Left lung (tissue), 4 donors: ENCODE measurements at regions not wholly inside any gene's neighbourhood (a gene's known extent, or its start where the extent isn't known, plus 50 kb on each side); places are given as distances from the start of the nearest gene placed in this dataset.
"Not testable (repeated sequence)": the region's sequence is repeated elsewhere in the genome, so short reads cannot be mapped to it uniquely, and the experiment has no call there.

ENCODE experiments used
- ATAC-seq: fragments of 200-7000 bp; cut with Tn5 transposase; one replicate; pipeline ENCODE4 v1.9.1; 2020; ENCODE audit warnings: moderate library complexity
- DNase-seq, 4 donors: peaks; one replicate each; pipeline ENCODE4 v3.0.0-alpha.2; 2013 to 2020
- H3K27ac ChIP-seq, 2 donors: fragments of 200-600 bp; sonication (generic) in 1 of 2; one replicate each; pipeline versions ENCODE4 v1.5.0 to v1.8.0; 2020 to 2021
- H3K27me3 ChIP-seq, 2 donors: fragments of 200-600 bp; sonication (generic) in 1 of 2; one replicate each; pipeline versions ENCODE4 v1.5.0 to v1.8.0; 2020 to 2021
- H3K36me3 ChIP-seq, 2 donors: fragments of 200-600 bp; sonication (generic) in 1 of 2; one replicate each; pipeline versions ENCODE4 v1.5.0 to v1.8.0; 2020 to 2021
- H3K4me1 ChIP-seq, 2 donors: fragments of 200-600 bp; one replicate each; pipeline ENCODE4 v1.8.0; 2021
- H3K4me3 ChIP-seq, 2 donors: fragments of 200-600 bp; sonication (generic) in 1 of 2; one replicate each; pipeline versions ENCODE4 v1.5.0 to v1.8.0; 2020 to 2021; ENCODE audit warnings: mild to moderate bottlenecking in 1 of 2
- H3K9me3 ChIP-seq, 2 donors: fragments of 200-600 bp; sonication (generic) in 1 of 2; one replicate each; pipeline versions ENCODE4 v1.5.0 to v1.8.0; 2020 to 2021
- intact Hi-C, 2 donors: fragments of 100-400 bp; cut with DNase I; formaldehyde crosslinking; loops; one replicate each; pipeline versions ENCODE4 v1.11.2 to v1.14.2; 2022
- TF ChIP-seq, protein P1 (sequence below), 2 donors: fragments of 200-600 bp; sonication (generic) in 1 of 2; IDR thresholded peaks; one replicate each; pipeline versions ENCODE4 v1.5.0 to v1.8.0; 2021; ENCODE audit warnings: antibody characterized with exemption in 2 of 2
- donor health status: DM: no; HTN: yes; CAD: no.
- donor health status: DM: no; HTN: no; CAD: no.

DNA sequence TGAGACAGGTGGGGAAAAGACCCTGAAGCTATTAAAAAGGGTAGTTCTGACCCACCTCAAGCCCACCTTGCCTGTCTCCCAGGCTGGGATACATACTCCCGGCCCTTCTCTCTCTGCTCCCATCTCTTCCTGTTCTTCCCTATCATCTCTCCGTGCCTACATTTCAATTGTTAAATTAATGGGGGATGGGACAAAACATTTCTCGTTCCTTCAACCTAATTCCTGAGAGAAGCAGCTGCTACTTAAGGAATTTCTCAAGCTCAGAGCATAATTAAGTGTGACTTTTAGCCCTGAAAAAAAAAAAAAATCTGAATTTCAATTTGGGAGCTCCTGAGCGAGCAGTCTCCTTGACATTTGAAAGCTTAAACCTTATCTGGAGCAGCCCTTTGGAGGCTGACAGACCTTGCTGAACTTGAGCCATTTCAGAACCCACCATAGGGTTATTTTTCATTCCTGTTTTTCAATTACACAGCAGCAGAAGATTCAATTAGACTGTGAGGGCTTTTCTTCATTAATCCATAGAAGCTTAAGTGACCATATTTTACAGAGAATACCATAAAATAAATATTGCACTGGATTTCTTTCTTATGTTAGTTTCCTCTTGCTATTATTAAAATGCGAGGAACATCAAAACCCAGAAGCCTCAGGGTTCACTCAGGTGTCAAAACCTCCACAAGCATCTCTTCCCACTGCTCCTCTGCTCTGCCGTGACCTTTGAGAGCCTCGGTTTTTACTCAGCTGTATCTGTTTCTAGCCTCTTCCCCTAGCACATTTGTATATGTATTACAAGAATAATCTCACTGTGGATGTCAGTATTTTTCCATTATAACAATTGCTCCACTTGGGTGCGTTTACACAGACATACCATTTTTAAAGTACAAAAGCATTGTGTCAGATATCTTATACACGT is 125.7 kb downstream of the B3GNT2 start:
- TF ChIP-seq, protein P1, sequence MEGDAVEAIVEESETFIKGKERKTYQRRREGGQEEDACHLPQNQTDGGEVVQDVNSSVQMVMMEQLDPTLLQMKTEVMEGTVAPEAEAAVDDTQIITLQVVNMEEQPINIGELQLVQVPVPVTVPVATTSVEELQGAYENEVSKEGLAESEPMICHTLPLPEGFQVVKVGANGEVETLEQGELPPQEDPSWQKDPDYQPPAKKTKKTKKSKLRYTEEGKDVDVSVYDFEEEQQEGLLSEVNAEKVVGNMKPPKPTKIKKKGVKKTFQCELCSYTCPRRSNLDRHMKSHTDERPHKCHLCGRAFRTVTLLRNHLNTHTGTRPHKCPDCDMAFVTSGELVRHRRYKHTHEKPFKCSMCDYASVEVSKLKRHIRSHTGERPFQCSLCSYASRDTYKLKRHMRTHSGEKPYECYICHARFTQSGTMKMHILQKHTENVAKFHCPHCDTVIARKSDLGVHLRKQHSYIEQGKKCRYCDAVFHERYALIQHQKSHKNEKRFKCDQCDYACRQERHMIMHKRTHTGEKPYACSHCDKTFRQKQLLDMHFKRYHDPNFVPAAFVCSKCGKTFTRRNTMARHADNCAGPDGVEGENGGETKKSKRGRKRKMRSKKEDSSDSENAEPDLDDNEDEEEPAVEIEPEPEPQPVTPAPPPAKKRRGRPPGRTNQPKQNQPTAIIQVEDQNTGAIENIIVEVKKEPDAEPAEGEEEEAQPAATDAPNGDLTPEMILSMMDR (IDR thresholded peaks at IDR 0.05), result no peak
- ATAC-seq (no peak), DNase-seq (no peak)
- no peaks in the 10 kb centered on the region for H3K27me3 ChIP-seq
- H3K36me3 ChIP-seq, result no peaks in the 10 kb centered on the region
- no peaks in the 10 kb centered on the region for H3K4me1 ChIP-seq
- H3K9me3 ChIP-seq, result peaks cover 0 to 18% of the 10 kb centered on the region in 2 donors
- intact Hi-C loops, result no loop called here
- H3K27ac ChIP-seq, result no peak overlapping the region
- H3K4me3 ChIP-seq, result no peak overlapping the region

DNA sequence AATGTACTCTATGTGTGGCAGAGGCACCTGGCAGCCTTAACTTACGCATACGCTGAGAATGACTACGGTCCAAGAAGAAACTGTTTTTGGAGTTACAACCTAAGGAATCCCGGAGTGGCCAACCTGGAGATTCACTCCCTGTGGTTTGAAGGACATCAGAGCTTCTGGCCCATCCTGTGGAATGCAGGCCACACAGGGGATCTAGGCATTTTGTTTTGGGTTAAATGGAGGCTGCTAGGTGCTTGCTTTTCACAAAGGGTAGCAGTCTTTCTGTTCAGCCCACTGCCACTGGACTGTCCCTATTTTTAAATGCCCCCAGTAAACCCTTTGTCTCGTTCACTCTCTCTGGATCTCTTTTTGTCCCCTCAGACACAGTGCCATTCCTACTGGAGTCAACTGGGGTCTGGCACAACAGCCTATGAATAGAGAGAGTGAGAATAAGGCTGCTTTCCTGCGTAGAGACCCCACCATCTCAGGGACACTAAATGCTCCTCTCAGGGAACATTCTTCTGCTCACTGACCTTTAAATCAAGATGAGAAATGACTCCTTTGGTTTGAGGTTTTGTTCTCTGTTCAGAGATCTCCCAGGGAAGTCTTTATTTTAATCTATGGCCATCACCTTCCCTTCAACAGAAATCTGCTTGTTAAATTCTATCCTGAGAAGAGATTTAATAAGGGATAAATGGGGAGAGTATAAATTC is 124.9 kb downstream of the B3GNT2 start:
- TF ChIP-seq, protein P1 (IDR thresholded peaks at IDR 0.05), result no peak
- H3K9me3 ChIP-seq, result peaks cover 0 to 16% of the 10 kb centered on the region in 2 donors
- H3K4me3 ChIP-seq, result no peak overlapping the region
- no peak overlapping the region for H3K27ac ChIP-seq
- no peaks in the 10 kb centered on the region for H3K4me1 ChIP-seq
- no peaks in the 10 kb centered on the region for H3K27me3 ChIP-seq
- no peak for ATAC-seq
- intact Hi-C loops, result no loop called here
- no peaks in the 10 kb centered on the region for H3K36me3 ChIP-seq
- DNase-seq, result no peak

DNA sequence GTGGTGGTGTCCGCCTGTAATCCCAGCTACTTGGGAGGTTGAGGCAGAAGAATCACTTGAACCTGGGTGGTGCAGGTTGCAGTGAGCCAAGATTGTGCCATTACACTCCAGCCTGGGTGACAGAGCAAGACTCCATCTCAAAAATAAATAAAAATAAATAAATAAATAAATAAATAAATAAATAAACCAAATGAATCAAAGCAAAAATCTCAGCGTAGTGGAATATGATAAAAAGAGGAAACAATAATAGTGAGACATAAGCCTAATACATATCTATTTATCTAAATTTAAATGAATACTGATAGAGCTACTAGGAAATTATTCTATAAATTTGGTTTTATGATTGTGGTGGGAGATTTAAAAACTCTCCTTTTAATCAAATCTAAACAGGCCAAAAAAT is 124.2 kb downstream of the B3GNT2 start:
- H3K36me3 ChIP-seq, ATAC-seq, H3K4me3 ChIP-seq, intact Hi-C loops, H3K9me3 ChIP-seq, H3K27ac ChIP-seq, H3K4me1 ChIP-seq, DNase-seq, H3K27me3 ChIP-seq: not testable (repeated sequence)

DNA sequence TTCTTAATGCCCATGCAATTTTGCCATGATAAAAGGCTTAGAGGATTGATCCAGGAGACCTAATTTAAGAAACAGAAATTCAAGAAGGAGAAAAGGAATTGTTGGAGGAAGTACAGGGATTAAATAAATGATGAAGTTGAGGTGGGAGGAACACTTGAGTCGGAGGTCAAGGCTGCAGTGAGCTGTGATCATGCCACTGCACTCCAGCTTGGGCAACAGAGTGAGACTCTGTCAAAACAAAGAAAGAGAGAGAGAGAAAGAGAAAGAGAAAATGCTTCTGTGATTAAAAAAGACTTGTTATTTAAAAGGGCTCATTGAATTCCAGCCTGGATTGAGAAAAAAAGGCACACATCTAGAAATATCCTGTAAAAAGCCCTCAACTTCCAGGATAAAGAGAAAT is 123.2 kb downstream of the B3GNT2 start:
- Histone ChIP-seq H3K27ac (no peak overlapping the region), H3K9me3 (no peaks in the 10 kb centered on the region), H3K27me3 (no peaks in the 10 kb centered on the region), H3K36me3 (no peaks in the 10 kb centered on the region), H3K4me3 (no peak overlapping the region), H3K4me1 (no peaks in the 10 kb centered on the region)
- no peak for DNase-seq
- ATAC-seq, result no peak
- TF ChIP-seq, protein P1 (IDR thresholded peaks at IDR 0.05), result no peak
- intact Hi-C loops, result no loop called here

DNA sequence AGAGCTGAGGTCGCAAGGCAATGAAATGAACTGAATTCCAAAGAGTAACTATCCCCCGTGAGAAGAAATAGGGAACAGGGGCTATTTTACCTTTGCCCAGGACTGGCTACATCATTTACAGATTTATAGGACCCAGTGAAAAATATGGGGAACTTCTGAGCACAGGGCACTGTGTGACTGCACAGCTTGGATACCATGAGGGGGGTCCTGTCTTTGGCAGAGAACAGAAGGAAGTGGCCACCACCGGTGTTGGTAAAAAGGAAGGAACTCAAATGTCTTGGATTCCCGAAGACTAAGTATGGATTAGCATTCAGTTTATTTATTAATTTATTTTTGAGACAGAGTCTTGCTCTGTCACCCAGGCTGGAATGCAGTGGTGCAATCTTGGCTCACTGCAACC is 119.6 kb downstream of the B3GNT2 start:
- Histone ChIP-seq H3K9me3 (no peaks in the 10 kb centered on the region), H3K27ac (no peak overlapping the region), H3K4me1 (no peaks in the 10 kb centered on the region), H3K27me3 (no peaks in the 10 kb centered on the region), H3K4me3 (no peak overlapping the region), H3K36me3 (no peaks in the 10 kb centered on the region)
- intact Hi-C loops, result no loop called here
- no peak for DNase-seq
- no peak for ATAC-seq
- TF ChIP-seq, protein P1 (IDR thresholded peaks at IDR 0.05), result no peak
